Erythroblast (primary cell): ENCODE measurements at regions not wholly inside any gene's neighbourhood (a gene's known extent, or its start where the extent isn't known, plus 50 kb on each side); places are given as distances from the start of the nearest gene placed in this dataset.

Source experiments
- GATA1 ChIP-seq: IDR thresholded peaks from 2 replicates; pipeline ENCODE4 v1.6.1; 2011; ENCODE audit warnings: low read depth, mild to moderate bottlenecking, control low read depth, low read length, moderate library complexity
- POLR2A ChIP-seq: IDR thresholded peaks from 2 replicates; pipeline ENCODE4 v1.6.1; 2011; ENCODE audit warnings: mild to moderate bottlenecking, low read length

DNA sequence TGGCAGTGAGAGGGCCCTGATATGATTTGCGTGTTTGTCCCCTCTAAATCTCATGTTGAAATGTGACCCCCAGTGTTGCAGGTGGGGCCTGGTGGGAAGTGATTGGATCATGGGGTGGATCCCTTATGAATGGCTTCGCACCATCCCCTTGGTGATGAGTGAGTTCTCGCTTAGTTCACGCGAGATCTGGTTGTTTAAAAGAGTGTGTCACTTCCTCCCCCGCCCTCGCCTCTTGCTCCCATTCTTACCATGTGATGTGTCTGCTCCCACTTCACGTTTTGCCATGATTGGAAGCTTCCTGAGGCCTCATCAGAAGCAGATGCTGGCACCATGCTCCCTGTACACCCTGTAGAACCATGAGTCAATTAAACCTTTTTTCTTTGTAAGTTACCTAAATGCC, 319.9 kb upstream of the ID2 start:
- TF ChIP-seq POLR2A = no peak
- no peak for TF ChIP-seq GATA1
